HG03039 (cell line): ENCODE measurements at regions not wholly inside any gene's neighbourhood (a gene's known extent, or its start where the extent isn't known, plus 50 kb on each side); places are given as distances from the start of the nearest gene placed in this dataset.
A peak's percentile ranks its signal among the peaks of the same experiment; 100 is the strongest.

Experiments
- ATAC-seq: cut with Tn5 transposase; IDR thresholded peaks from one replicate; pipeline ENCODE4 v1.9.1; 2021; ENCODE audit warnings: mild to moderate bottlenecking, moderate library complexity; ENCODE audit not compliant: unreplicated experiment

GRCh38 chr2:217530392-217531090 is 472.3 kb downstream of the TNS1 start:
- ATAC-seq = no peak

GRCh38 chr2:217529271-217529670 is 473.5 kb downstream of the TNS1 start:
- no peak for ATAC-seq

GRCh38 chr2:217527590-217528202 is 475.1 kb downstream of the TNS1 start:
- no peak for ATAC-seq

GRCh38 chr2:217525076-217525475 is 477.7 kb downstream of the TNS1 start:
- ATAC-seq = no peak

GRCh38 chr2:217523286-217523685 is 479.5 kb downstream of the TNS1 start:
- ATAC-seq = no peak

GRCh38 chr2:217521820-217522219 is 481.0 kb downstream of the TNS1 start:
- no peak for ATAC-seq

GRCh38 chr2:217520356-217521010 is 482.3 kb downstream of the TNS1 start:
- no peak for ATAC-seq

- ATAC-seq = no peak
These were observed 485.4 kb downstream of the TNS1 start for GRCh38 chr2:217517402-217517801.

GRCh38 chr2:217515615-217516309 is 487.0 kb downstream of the TNS1 start:
- no peak for ATAC-seq

GRCh38 chr2:217513258-217513657 is 489.5 kb downstream of the TNS1 start:
- no peak for ATAC-seq

- no peak for ATAC-seq
These were observed 490.1 kb downstream of the TNS1 start for GRCh38 chr2:217512728-217513127.

- ATAC-seq = no peak
These were observed 490.5 kb downstream of the TNS1 start for GRCh38 chr2:217512259-217512658.

- no peak for ATAC-seq
These were observed 490.9 kb downstream of the TNS1 start for GRCh38 chr2:217511850-217512249.

GRCh38 chr2:217510771-217511291 is 492.0 kb downstream of the TNS1 start:
- peak; percentile 53 for ATAC-seq

GRCh38 chr2:217505303-217505702 is 497.5 kb downstream of the TNS1 start:
- ATAC-seq = no peak

GRCh38 chr2:217501887-217502286 is 500.9 kb downstream of the TNS1 start:
- no peak for ATAC-seq

GRCh38 chr2:217497843-217498377 is 504.9 kb downstream of the TNS1 start:
- ATAC-seq = no peak

GRCh38 chr2:217494557-217494956 is 508.2 kb downstream of the TNS1 start:
- no peak for ATAC-seq

GRCh38 chr2:217491271-217491670 is 511.5 kb downstream of the TNS1 start:
- no peak for ATAC-seq

- no peak for ATAC-seq
These were observed 513.4 kb downstream of the TNS1 start for GRCh38 chr2:217489145-217489960.
